ENCODE measurements at regions not wholly inside any gene's neighbourhood (a gene's known extent, or its start where the extent isn't known, plus 50 kb on each side); places are given as distances from the start of the nearest gene placed in this dataset.

GRCh38 chr16:85561248-85562092, 51.7 kb upstream of the GSE1 start:
- H3K36me3 Mint-ChIP-seq (ENCODE audit: low read depth): no peaks in the 10 kb centered on the region
- H3K9me3 Mint-ChIP-seq: no peaks in the 10 kb centered on the region
- H3K27ac Mint-ChIP-seq: no peak overlapping the region
- intact Hi-C loops (cut with micrococcal nuclease): no loop called here
- DNase-seq (ENCODE audit: low spot score): no peak
- H3K4me3 Mint-ChIP-seq: no peak overlapping the region
- H3K27me3 Mint-ChIP-seq (ENCODE audit: insufficient read depth): no peaks in the 10 kb centered on the region
- H3K4me1 Mint-ChIP-seq (ENCODE audit: low read depth): peaks cover 36% of the 10 kb centered on the region

GRCh38 chr16:85562093-85562786, 50.9 kb upstream of the GSE1 start:
- DNase-seq (ENCODE audit: low spot score): no peak
- Mint-ChIP-seq H3K4me1 (ENCODE audit: low read depth) (peaks cover 36% of the 10 kb centered on the region), H3K9me3 (no peaks in the 10 kb centered on the region), H3K36me3 (ENCODE audit: low read depth) (no peaks in the 10 kb centered on the region), H3K4me3 (no peak overlapping the region), H3K27ac (no peak overlapping the region), H3K27me3 (ENCODE audit: insufficient read depth) (no peaks in the 10 kb centered on the region)
- intact Hi-C loops (cut with micrococcal nuclease): no loop called here

DNA sequence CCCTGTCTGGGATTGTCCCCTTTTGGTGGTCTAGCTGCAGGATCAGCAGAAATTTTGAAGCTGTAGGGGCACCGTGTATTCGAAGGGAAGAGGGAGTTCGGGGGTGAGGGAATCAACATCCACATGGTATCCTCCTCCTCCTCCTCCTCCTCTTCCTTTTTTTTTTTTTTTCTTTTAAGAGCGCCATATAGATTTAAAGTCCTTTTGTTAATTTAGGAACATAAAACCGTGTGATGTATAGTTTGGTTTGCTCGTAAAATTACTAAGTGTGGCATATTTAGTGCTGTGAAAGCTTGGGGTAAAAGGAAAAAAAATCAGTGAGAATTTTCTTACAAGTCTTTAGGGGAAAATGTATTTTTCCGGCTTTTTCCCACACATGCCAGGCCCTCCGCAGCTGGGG, 50.1 kb upstream of the GSE1 start:
- no peak overlapping the region for H3K27ac Mint-ChIP-seq
- peaks cover 34% of the 10 kb centered on the region for H3K4me1 Mint-ChIP-seq (ENCODE audit: low read depth)

More for the DNA sequence above, 50.1 kb upstream of the GSE1 start:
- no peak for DNase-seq (ENCODE audit: low spot score)
- no peak overlapping the region for H3K4me3 Mint-ChIP-seq
- intact Hi-C loops (cut with micrococcal nuclease): no loop called here
- H3K36me3 Mint-ChIP-seq (ENCODE audit: low read depth): no peaks in the 10 kb centered on the region
- no peaks in the 10 kb centered on the region for H3K9me3 Mint-ChIP-seq
- no peaks in the 10 kb centered on the region for H3K27me3 Mint-ChIP-seq (ENCODE audit: insufficient read depth)

Data from activated T-helper 1 cell treated with anti-CD3 and anti-CD28 coated beads, Interleukin-12 subunit alpha, Interleukin-12 subunit beta, Interleukin-2, Interleukin-4 antibody, amounts not matched to agents 30 ng/mL and 10 ng/mL and 1 ng/mL, durations not matched to agents 14 hours and 24 hours and 36 hours (primary cell).